ENCODE measurements at regions not wholly inside any gene's neighbourhood (a gene's known extent, or its start where the extent isn't known, plus 50 kb on each side); places are given as distances from the start of the nearest gene placed in this dataset.

DNA sequence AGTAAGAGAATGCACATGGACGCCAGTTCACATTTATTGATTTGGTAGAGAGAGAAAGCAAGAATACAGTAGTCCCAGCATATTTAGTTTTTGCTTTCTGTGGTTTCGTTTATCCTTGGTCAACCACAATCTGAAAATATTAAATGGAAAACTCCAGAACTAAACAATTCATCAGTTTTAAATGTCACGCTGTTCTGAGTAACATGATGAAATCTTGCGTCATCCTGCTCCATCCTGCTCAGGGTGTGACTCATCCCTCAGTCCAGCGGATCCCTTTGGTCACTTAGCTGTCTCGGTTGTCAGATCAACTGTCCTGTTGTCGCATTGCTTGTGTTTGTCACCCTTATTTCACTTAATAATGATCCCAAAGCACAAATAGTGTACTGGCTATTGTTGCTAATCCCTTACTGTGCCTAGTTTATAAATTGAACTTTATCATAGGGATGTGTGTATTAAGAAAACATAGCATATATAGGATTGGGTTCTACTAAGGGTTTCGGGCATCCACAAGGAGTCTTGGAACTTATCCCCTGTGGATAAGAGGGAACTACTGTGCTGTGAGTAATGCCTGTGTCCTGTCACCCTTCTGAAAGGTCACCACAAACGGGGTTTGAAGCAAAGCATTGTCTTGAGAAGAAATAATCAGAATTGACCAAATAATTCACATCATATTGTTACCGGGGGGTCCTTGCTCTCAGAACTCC, 73.6 kb downstream of the OTUD1 start:
- TF ChIP-seq, protein P1, sequence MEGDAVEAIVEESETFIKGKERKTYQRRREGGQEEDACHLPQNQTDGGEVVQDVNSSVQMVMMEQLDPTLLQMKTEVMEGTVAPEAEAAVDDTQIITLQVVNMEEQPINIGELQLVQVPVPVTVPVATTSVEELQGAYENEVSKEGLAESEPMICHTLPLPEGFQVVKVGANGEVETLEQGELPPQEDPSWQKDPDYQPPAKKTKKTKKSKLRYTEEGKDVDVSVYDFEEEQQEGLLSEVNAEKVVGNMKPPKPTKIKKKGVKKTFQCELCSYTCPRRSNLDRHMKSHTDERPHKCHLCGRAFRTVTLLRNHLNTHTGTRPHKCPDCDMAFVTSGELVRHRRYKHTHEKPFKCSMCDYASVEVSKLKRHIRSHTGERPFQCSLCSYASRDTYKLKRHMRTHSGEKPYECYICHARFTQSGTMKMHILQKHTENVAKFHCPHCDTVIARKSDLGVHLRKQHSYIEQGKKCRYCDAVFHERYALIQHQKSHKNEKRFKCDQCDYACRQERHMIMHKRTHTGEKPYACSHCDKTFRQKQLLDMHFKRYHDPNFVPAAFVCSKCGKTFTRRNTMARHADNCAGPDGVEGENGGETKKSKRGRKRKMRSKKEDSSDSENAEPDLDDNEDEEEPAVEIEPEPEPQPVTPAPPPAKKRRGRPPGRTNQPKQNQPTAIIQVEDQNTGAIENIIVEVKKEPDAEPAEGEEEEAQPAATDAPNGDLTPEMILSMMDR (IDR thresholded peaks at IDR 0.05; ENCODE audit: extremely low read depth in 1 of 2, insufficient read depth in 1 of 2, low read depth in 1 of 2, low read length in 2 of 2) = no peak
- no peak for TF ChIP-seq FOS (IDR thresholded peaks at IDR 0.05; ENCODE audit: borderline replicate concordance, insufficient read depth, low read length)
